ENCODE measurements at regions not wholly inside any gene's neighbourhood (a gene's known extent, or its start where the extent isn't known, plus 50 kb on each side); places are given as distances from the start of the nearest gene placed in this dataset.

DNA sequence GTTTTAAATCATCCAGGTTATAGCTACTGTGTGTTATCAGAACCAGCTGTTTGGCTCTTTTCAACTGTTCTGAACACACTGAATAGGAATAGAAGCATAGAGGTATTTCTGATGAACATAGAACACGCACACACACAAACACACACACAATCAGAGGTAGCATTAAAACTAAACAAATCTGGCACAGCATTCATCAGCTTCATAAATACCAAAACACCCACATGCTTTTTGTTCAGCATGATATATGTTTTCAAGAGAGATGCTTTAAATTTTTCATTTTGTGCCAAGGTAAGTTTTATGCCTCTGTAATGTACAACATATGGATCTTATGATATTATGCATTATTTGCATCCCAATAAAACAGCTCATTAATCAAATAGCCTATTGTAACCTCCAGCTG, 208.6 kb downstream of the GALC start:
- H3K27me3 ChIP-seq (ENCODE audit: control insufficient read depth, insufficient read depth, low read length), result no peaks in the 10 kb centered on the region
- no peak overlapping the region for H3K4me3 ChIP-seq (ENCODE audit: low read depth, low read length)
- CTCF ChIA-PET, result no interaction called here
- no peak for DNase-seq (ENCODE audit: low read depth, low spot score)
- TF ChIP-seq, protein P1, sequence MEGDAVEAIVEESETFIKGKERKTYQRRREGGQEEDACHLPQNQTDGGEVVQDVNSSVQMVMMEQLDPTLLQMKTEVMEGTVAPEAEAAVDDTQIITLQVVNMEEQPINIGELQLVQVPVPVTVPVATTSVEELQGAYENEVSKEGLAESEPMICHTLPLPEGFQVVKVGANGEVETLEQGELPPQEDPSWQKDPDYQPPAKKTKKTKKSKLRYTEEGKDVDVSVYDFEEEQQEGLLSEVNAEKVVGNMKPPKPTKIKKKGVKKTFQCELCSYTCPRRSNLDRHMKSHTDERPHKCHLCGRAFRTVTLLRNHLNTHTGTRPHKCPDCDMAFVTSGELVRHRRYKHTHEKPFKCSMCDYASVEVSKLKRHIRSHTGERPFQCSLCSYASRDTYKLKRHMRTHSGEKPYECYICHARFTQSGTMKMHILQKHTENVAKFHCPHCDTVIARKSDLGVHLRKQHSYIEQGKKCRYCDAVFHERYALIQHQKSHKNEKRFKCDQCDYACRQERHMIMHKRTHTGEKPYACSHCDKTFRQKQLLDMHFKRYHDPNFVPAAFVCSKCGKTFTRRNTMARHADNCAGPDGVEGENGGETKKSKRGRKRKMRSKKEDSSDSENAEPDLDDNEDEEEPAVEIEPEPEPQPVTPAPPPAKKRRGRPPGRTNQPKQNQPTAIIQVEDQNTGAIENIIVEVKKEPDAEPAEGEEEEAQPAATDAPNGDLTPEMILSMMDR (IDR thresholded peaks at IDR 0.05; ENCODE audit: low read depth, low read length), result no peak
- H3K27ac ChIP-seq (ENCODE audit: low read depth, low read length), result no peak overlapping the region
- H3K9me3 ChIP-seq (ENCODE audit: control insufficient read depth, insufficient read depth, low read length), result peaks cover 10% of the 10 kb centered on the region
- POLR2A ChIA-PET, result no interaction called here

GRCh38 chr14:87783071-87783470, 209.9 kb downstream of the GALC start:
- peaks cover 10% of the 10 kb centered on the region for H3K9me3 ChIP-seq (ENCODE audit: control insufficient read depth, insufficient read depth, low read length)
- H3K4me3 ChIP-seq (ENCODE audit: low read depth, low read length), result no peak overlapping the region
- no peak for DNase-seq (ENCODE audit: low read depth, low spot score)
- no peak overlapping the region for H3K27ac ChIP-seq (ENCODE audit: low read depth, low read length)
- POLR2A ChIA-PET, result no interaction called here
- CTCF ChIA-PET, result no interaction called here
- TF ChIP-seq, protein P1 (IDR thresholded peaks at IDR 0.05; ENCODE audit: low read depth, low read length), result no peak
- no peaks in the 10 kb centered on the region for H3K27me3 ChIP-seq (ENCODE audit: control insufficient read depth, insufficient read depth, low read length)

GRCh38 chr14:87772854-87773253, 220.1 kb downstream of the GALC start:
- Histone ChIP-seq H3K9me3 (ENCODE audit: control insufficient read depth, insufficient read depth, low read length) (peaks cover 15% of the 10 kb centered on the region), H3K27ac (ENCODE audit: low read depth, low read length) (no peak overlapping the region), H3K27me3 (ENCODE audit: control insufficient read depth, insufficient read depth, low read length) (no peaks in the 10 kb centered on the region), H3K4me3 (ENCODE audit: low read depth, low read length) (no peak overlapping the region)
- TF ChIP-seq, protein P1 (IDR thresholded peaks at IDR 0.05; ENCODE audit: low read depth, low read length), result no peak
- no peak for DNase-seq (ENCODE audit: low read depth, low spot score)
- ChIA-PET POLR2A (no interaction called here), CTCF (no interaction called here)

- CTCF ChIA-PET, result no interaction called here
- Histone ChIP-seq H3K4me3 (ENCODE audit: low read depth, low read length) (no peak overlapping the region), H3K27ac (ENCODE audit: low read depth, low read length) (no peak overlapping the region), H3K27me3 (ENCODE audit: control insufficient read depth, insufficient read depth, low read length) (no peaks in the 10 kb centered on the region), H3K9me3 (ENCODE audit: control insufficient read depth, insufficient read depth, low read length) (peaks cover 16% of the 10 kb centered on the region)
- DNase-seq (ENCODE audit: low read depth, low spot score), result no peak
- TF ChIP-seq, protein P1 (IDR thresholded peaks at IDR 0.05; ENCODE audit: low read depth, low read length), result no peak
- POLR2A ChIA-PET, result no interaction called here
Measured at GRCh38 chr14:87767567-87767901, 225.4 kb downstream of the GALC start.

DNA sequence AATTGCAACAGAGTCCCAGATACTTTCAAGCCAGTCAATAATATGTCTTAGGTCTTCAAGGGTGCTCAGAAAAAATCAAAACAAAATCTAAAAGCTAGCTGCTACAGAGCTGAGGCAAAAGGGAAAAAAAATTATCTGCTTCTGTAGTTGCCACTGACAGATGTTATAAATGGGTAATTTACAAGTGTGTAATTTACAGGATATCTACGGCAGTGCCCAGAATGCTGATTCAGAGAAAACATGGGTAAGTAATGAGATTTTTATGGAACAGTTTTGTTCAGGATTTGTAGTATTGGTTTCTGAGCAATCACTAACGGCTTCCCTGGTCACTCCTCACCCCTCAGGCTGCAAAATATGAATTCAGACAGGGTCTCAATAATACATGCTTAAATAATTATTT, 234.1 kb downstream of the GALC start:
- Histone ChIP-seq H3K27ac (ENCODE audit: low read depth, low read length) (no peak overlapping the region), H3K9me3 (ENCODE audit: control insufficient read depth, insufficient read depth, low read length) (peaks cover under 1% of the 10 kb centered on the region; the same call in 1 of the 2 replicates), H3K27me3 (ENCODE audit: control insufficient read depth, insufficient read depth, low read length) (no peaks in the 10 kb centered on the region), H3K4me3 (ENCODE audit: low read depth, low read length) (no peak overlapping the region)
- DNase-seq (ENCODE audit: low read depth, low spot score), result no peak
- ChIA-PET CTCF (no interaction called here), POLR2A (no interaction called here)
- TF ChIP-seq, protein P1 (IDR thresholded peaks at IDR 0.05; ENCODE audit: low read depth, low read length), result no peak

Measured in AG04450 (cell line).